Omental fat pad (tissue), 3 donors: ENCODE measurements at regions not wholly inside any gene's neighbourhood (a gene's known extent, or its start where the extent isn't known, plus 50 kb on each side); places are given as distances from the start of the nearest gene placed in this dataset.

Experiments used
- ATAC-seq: fragments of 150-250 bp; one replicate; pipeline ENCODE4 v1.9.1; 2016; ENCODE audit warnings: mild to moderate bottlenecking, moderate library complexity; ENCODE audit not compliant: low FRiP score
- DNase-seq: peaks from one replicate; pipeline ENCODE4 v3.0.0-alpha.2; 2019; ENCODE audit warnings: low spot score
- TF ChIP-seq, protein P1 (sequence below), 3 donors: fragments of 450-650 bp; IDR thresholded peaks; one replicate each; pipeline ENCODE4 v1.5.1; 2016 to 2017; ENCODE audit warnings: antibody characterized with exemption in 3 of 3, mild to moderate bottlenecking in 3 of 3, moderate library complexity in 2 of 3

- no peak for DNase-seq
- TF ChIP-seq, protein P1, sequence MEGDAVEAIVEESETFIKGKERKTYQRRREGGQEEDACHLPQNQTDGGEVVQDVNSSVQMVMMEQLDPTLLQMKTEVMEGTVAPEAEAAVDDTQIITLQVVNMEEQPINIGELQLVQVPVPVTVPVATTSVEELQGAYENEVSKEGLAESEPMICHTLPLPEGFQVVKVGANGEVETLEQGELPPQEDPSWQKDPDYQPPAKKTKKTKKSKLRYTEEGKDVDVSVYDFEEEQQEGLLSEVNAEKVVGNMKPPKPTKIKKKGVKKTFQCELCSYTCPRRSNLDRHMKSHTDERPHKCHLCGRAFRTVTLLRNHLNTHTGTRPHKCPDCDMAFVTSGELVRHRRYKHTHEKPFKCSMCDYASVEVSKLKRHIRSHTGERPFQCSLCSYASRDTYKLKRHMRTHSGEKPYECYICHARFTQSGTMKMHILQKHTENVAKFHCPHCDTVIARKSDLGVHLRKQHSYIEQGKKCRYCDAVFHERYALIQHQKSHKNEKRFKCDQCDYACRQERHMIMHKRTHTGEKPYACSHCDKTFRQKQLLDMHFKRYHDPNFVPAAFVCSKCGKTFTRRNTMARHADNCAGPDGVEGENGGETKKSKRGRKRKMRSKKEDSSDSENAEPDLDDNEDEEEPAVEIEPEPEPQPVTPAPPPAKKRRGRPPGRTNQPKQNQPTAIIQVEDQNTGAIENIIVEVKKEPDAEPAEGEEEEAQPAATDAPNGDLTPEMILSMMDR (IDR thresholded peaks at IDR 0.05): no peak
- no peak for ATAC-seq
These were observed 758.4 kb downstream of the LTN1 start for GRCh38 chr21:28234326-28234725.

DNA sequence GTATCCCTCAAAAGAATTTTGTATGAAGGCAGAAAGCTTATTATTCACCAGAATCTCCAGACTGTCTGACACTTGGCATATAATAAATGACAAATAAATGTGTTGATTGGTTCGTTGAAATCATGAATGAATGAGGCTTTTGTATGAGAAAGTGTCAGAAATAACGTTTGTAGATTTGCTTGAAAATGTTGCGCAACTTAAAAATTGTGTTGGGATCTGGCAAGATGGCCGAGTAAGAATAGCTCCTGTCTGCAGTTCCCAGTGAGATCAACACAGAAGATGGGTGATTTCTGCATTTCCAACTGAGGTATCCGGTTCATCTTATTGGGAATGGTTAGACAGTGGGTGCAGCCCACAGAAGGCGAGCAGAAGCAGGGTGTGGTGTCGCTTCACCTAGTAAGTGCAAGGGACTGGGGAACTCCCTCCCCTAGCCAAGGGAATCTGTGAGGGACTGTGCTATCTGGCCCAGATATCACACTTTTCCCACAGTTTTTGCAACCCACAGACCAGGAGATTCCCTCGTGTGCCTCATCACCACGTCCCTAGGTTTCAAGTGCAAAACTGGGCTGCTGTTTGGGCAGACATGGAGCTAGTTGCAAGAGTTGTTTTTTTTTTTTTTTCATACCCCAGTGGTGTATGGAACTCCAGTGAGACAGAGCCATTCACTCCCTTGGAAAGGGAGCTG, 759.0 kb downstream of the LTN1 start:
- TF ChIP-seq, protein P1 (IDR thresholded peaks at IDR 0.05): no peak
- ATAC-seq (no peak), DNase-seq (no peak)

DNA sequence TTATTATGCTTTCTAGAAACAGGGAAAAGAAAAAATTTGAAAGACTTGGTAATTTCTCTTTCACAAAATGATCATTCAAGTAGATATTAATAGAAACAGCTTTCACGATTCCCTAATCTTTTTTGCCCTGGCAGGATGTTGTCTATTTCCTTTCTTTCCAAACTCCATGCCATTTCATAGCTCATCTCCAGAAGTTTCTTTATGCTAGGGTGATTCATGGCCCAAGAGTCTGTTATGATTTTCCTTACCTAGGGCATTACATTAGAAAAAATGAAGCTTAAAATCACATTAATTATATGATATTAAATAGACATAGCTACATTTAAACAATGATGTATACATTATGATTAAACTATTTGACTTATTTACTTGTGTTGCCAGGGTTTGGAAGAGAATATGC, 762.1 kb downstream of the LTN1 start:
- ATAC-seq: no peak
- DNase-seq: no peak
- TF ChIP-seq, protein P1 (IDR thresholded peaks at IDR 0.05): no peak

DNA sequence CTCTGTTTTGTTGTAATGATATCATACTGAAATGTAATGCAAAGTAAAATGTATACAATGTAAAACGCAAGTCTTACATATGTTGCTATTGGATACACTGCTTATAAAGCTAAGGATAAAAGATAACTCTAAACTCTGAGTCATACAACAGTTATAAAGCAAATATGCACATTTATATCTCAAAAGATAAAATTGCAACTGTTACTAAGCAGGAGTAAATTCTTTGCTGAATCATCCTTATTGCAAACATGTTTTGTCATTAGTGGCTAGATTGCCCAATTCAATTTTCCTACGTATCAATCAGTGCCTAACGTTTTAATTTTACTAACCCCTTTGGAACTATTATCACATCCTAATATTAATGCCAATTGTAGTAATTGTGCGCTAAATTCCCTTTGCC, 762.9 kb downstream of the LTN1 start:
- ATAC-seq: peak; percentile 87
- TF ChIP-seq, protein P1 (IDR thresholded peaks at IDR 0.05): no peak
- no peak for DNase-seq

- DNase-seq: no peak
- ATAC-seq: no peak
- TF ChIP-seq, protein P1 (IDR thresholded peaks at IDR 0.05): no peak
These were observed 764.1 kb downstream of the LTN1 start for GRCh38 chr21:28228636-28228995.

DNA sequence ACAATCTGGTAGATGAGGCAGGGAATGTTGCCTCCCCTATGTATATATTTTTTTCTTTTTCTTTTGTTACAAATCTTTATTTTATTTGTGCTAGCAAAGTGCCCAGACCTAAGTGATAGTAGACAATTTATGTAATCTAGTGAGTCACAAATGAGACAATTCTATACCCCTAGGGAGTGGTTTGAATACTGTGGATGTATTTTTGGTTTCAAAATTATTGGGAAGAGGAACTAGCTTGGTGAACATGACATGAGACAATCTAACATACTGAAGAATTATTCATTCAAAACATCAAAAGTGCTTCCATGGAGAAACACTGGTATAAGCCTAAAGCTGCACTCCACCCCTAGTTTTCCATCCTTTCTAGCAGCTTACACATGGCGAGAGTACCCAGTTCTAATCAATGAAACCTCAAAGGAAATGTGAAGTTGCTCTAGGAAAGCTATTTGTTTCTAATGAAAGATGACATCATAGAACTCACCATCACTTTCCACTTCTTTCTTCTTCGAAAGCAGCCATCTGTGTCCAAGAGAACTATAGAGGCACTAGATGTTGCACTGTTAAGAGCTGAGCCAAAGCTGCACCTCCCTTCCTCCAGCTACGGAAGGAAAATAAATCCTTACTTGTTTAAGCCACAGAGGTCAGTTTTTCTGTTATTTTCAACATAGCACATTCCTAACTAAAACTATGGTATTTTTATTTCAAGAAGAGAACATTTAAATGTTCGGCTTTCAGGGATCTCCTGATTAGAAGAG, 764.6 kb downstream of the LTN1 start:
- TF ChIP-seq, protein P1 (IDR thresholded peaks at IDR 0.05): no peak
- ATAC-seq: no peak
- DNase-seq: no peak

DNA sequence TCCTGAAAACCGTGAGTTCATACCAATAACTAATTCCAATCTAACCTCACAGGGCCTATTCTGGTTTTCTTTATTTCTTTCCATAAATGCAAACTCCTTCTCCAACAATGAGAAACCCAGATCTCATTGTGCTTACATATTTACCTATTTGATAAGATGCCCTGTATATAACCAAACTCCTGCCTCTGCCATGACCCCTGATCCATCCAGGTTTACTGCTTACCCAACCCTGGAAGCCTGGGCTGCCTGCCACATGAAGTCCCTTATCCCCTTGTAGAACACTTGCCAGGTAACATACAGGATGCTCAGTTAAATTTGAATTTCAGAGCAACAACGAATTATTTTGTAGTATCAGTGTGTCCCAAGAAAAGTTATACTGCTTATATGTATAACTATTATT, 766.1 kb downstream of the LTN1 start:
- no peak for DNase-seq
- TF ChIP-seq, protein P1 (IDR thresholded peaks at IDR 0.05): no peak
- no peak for ATAC-seq
